ENCODE measurements at regions not wholly inside any gene's neighbourhood (a gene's known extent, or its start where the extent isn't known, plus 50 kb on each side); places are given as distances from the start of the nearest gene placed in this dataset.

- no peak overlapping the region for H3K4me3 ChIP-seq (ENCODE audit: low read depth, low read length)
- TF ChIP-seq CTCF (IDR thresholded peaks at IDR 0.05; ENCODE audit: borderline replicate concordance, insufficient read depth, low read depth, low read length): no peak
Measured at GRCh38 chr2:107622741-107623310, 203.9 kb upstream of the RGPD4 start.

GRCh38 chr2:107625982-107626381, 200.7 kb upstream of the RGPD4 start:
- no peak for TF ChIP-seq CTCF (IDR thresholded peaks at IDR 0.05; ENCODE audit: borderline replicate concordance, insufficient read depth, low read depth, low read length)
- no peak overlapping the region for H3K4me3 ChIP-seq (ENCODE audit: low read depth, low read length)

GRCh38 chr2:107627164-107627563, 199.5 kb upstream of the RGPD4 start:
- TF ChIP-seq CTCF (IDR thresholded peaks at IDR 0.05; ENCODE audit: borderline replicate concordance, insufficient read depth, low read depth, low read length): no peak
- H3K4me3 ChIP-seq (ENCODE audit: low read depth, low read length): no peak overlapping the region

DNA sequence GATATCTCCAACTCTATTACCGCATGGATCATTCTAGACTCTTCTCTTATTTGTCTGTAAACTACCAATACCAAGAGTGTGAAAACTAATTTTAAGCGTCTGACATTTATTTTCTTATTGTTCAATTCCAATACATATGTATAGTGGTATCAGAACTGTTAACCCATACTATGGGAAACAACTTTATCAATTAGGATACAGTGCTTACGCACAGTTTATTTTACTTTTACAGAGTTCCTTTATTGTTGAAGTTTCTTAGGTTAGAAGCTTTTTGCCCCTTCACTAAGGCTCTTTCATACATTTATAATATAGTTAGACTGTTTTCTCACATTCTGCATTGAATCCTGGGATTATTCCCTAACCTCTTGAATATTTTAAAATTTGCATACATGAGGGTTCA, 198.8 kb upstream of the RGPD4 start:
- TF ChIP-seq CTCF (IDR thresholded peaks at IDR 0.05; ENCODE audit: borderline replicate concordance, insufficient read depth, low read depth, low read length): no peak
- H3K4me3 ChIP-seq (ENCODE audit: low read depth, low read length): no peak overlapping the region

GRCh38 chr2:107633580-107634147, 193.0 kb upstream of the RGPD4 start:
- no peak for TF ChIP-seq CTCF (IDR thresholded peaks at IDR 0.05; ENCODE audit: borderline replicate concordance, insufficient read depth, low read depth, low read length)
- no peak overlapping the region for H3K4me3 ChIP-seq (ENCODE audit: low read depth, low read length)

- no peak overlapping the region for H3K4me3 ChIP-seq (ENCODE audit: low read depth, low read length)
- TF ChIP-seq CTCF (IDR thresholded peaks at IDR 0.05; ENCODE audit: borderline replicate concordance, insufficient read depth, low read depth, low read length): no peak
Measured at GRCh38 chr2:107634172-107634571, 192.5 kb upstream of the RGPD4 start.

GRCh38 chr2:107635883-107636282, 190.8 kb upstream of the RGPD4 start:
- H3K4me3 ChIP-seq (ENCODE audit: low read depth, low read length): no peak overlapping the region
- TF ChIP-seq CTCF (IDR thresholded peaks at IDR 0.05; ENCODE audit: borderline replicate concordance, insufficient read depth, low read depth, low read length): no peak

Measured in GM12875 (cell line).